ENCODE measurements at regions not wholly inside any gene's neighbourhood (a gene's known extent, or its start where the extent isn't known, plus 50 kb on each side); places are given as distances from the start of the nearest gene placed in this dataset.
"Not testable (repeated sequence)": the region's sequence is repeated elsewhere in the genome, so short reads cannot be mapped to it uniquely, and the experiment has no call there.

DNA sequence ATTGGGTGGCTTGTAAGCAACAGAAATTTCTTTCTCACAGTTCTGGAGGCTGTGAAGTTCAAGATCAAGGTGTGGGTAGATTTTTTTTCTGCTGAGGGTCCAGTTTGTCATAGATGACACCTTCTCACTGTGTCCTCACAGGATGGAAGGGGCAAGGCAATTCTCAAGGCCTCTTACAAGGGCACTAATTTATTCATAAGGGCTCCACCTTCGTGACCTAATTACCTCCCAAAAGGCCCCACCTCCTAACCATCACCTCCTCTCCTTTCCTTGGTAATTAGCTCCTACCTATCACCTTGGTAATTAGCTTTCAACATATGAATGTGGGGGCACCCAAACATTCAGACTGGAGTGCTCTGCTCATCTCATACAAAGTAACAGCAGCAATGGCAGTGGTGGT, 92.3 kb upstream of the CD44 start:
- no peak for DNase-seq

DNA sequence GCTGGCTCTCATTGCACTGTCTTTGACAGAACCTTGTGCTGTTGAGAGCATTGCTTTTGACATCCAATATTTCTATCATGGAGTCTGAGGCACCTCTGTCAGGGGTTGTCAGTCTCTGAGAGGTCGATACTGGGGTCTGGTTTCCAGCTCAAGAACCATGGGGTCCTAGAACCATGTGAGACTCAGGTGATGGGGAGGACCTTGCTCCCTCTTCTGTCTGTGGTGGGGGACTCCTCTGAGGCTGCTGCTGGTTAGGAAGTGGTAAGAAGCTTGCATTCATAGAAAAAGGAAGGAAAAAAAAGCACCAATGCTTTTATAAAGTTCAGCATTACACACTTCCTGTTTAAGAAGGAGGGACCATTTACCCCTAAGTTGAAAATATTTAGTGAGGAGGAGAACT, 91.8 kb upstream of the CD44 start:
- no peak for DNase-seq

DNA sequence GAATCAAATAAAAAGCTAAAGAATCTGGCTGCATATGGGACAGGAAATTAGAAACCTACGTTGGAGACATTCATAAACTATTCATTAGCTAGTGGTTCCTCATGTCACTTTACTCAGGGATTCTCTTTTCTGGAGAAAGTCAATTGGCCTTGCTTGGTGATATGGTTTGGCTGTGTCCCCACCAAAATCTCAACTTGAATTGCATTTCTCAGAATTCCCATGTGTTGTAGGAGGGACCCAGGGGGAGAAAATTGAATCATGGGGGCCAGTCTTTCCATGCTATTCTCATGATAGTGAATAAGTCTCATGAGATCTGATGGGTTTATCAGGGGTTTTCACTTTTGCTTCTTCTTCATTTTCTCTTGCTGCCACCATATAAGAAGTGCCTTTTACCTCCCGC, 91.2 kb upstream of the CD44 start:
- DNase-seq: no peak

DNA sequence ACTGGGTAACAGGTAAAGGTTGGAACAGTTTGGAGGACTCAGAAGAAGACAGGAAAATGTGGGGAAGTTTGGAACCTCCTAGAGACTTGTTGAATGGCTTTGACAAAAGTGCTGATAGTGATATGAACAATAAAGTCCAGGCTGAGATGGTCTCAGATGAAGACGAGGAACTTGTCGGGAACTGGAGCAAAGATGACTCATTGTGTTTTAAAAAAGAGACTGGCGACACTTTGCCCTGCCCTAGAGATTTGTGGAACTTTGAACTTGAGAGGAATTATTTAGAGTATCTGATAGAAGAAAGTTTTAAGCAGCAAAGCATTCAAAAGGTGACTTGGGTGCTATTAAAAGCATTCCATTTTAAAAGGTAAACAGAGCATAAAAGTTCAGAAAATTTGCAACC, 90.6 kb upstream of the CD44 start:
- DNase-seq: not testable (repeated sequence)

DNA sequence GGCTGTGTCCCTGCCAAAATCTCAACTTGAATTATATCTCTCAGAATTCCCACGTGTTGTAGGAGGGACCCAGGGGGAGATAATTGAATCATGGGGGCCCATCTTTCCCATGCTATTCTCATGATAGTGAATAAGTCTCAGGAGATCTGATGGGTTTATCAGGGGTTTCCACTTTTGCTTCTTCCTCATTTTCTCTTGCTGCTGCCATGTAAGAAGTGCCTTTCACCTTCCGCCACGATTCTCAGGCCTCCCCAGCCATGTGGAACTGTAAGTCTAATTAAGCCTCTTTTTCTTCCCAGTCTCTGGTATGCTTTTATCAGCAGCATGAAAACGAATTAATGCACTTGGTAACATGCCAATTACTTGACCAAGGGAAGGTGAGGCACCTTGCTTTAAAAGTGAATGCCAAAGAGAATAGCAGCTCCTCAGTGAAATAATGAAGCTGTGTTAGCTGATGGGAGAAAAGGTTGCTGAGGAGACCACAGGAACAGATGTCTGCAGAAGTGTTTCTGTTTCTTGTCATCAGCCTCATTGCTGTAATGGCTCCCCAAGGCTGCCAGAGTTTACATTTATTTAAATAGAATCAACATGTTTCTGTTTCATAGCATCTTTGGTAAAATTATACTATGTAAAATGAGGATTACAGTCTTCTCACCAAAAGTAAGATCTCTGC, 89.0 kb upstream of the CD44 start:
- no peak for DNase-seq

DNA sequence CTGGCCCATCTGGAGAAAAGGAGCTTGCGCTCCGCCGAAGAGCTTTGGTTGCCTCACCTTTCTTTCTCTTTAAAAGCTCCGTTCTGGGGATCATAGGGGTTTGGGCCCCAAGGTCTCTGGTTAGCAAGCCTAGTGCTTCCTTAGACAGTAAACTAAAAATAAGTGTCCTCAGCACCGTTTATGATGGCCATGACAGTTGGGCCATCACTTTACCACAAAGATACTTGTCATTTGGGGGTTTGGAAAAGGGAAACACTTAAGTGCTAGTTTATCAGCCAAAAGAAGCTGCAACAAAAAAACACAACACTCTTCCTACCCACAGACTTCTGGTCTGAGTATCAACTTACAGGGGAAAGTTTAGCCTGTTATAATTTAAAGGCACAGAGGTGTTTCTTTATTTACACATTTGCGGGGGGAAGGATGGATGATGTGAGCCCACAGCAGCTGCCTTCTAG, 88.4 kb upstream of the CD44 start:
- DNase-seq: no peak

DNA sequence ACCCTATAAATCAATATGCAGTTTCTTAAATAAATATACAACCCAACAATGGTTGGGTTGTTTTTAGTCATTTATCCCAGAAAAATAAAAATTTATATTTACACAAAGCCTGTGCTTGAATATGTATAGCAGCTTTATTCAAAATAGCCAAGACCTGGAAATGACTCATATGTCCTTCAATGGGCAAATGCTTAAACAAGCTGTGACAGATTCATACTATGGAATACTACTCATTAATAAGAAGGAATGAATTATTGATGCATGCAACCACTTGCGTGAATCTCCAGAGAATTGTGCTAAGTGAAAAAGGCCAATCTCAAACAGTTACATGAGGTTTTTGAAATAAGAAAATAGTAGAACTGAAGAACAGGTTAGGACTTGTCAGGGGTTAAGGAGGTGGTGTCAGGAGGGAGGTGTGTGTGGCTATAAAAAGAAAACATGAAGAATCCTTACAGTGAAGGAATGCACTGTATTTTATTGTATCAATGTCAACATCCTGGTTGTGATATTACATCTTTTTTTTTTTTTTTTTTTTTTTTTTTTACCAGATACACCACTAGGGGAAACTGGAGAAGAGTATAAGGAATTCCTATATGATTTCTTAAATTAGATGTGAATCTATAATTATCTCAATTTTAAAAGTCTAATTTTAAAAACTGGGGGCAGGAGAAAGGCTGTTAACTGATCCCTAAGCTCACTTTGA, 82.4 kb upstream of the CD44 start:
- DNase-seq: no peak

DNA sequence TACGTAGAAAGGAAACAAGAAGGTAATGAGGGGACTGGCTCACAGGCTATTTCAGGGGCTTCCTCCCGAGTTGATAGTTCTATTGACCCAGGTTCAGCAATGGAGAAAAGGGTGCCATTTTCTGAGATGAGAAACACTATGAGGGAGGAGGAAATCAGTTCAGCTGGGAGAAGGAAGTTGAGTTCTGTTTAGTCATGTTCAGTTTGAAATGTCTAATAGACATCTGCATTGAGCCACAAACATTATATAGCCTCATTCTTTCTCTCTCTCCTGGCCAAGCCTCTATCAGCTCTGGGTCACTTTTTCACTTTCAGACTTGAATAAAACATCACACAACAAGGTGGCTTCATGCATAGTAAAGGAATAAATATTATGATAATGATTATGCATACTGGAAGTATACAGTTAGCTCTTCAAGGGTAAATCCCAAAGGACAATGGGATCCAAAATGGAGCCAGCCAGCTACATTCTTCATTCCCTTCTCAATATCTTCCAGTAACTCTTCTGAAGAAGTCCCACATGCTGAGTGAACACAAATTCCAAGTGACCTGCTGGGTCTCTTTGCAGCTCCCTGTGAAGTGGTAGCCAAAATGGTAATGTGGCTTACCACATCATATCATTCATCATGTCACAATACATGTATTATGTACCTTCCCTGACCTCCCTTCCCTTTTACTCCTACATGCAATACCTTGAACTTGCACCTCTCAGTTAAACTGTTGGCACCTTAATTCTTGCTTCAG, 80.9 kb upstream of the CD44 start:
- DNase-seq: no peak

DNA sequence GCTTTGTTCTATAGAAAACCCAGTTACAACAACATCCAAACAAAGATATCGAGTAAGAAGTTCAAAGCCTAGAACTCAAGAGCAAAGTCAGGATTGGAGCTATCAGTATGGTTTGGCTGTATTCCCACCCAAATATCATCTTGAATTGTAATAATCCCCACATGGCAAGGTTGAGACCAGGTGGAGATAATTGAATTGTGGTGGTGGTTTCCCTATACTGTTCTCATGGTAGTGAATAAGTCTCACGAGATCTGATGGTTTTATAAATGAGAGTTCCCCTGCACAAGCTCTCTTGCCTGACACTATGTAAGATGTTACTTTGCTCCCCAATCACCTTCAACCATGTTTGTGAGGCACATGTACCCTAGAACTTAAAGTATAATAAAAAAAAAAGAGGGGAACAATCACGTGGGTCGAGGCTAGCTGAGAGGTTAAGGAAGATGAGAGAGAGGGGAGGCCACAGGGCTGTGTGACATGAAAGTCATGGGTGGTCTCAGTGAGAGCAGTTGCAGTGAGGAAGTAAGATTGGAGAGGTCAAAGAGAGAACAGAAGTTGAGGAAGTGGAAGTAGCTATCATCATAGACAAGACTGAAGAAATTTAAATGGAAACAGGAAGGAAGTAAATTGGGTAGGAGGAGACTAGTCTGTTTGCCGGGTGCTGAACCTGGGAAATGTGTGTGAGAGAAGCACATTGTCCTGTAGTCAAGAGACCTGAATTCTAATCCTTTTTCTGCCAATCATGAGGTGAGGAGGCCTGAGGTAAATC, 80.1 kb upstream of the CD44 start:
- no peak for DNase-seq

DNA sequence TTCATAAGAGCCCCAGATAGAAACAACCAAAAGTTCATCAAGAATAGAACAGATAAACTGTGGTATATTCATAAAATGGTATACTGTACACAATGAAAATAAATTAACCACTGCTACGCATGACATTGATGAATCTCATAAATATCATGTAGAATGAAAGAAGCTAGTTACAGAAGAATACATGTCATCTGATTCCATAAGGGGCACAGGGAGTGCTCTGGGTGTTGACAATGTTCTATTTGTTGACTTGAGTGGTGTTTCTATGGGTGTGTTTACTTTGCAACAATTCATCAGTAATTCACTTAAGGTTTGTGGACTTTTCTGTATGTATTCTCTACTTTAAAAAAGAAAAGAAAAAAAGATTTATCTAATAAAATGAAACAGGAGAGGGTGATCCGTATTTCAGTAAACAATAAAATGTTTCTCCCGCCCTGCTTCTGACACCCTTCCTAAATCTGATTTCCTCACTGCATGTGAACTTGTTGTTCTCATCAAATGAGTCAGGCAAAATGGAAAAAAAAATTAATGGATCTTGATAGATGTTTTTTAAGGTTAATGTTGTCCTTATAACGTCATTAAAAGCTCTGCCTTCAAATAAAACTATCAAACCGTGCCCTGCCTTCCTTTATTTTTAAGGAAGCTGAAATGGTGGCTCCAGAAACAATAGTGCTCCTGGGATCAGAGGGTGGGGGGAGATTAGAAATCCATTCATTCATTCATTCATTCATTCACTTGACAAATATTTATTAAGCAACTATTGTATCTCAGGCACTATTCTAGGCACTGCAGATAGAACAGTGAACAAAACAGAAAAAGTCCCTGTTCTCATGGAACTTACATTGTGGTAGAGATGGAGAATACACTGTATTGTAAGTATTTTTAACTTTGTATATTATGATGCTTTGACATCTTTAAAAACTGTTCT, 77.2 kb upstream of the CD44 start:
- no peak for DNase-seq

DNA sequence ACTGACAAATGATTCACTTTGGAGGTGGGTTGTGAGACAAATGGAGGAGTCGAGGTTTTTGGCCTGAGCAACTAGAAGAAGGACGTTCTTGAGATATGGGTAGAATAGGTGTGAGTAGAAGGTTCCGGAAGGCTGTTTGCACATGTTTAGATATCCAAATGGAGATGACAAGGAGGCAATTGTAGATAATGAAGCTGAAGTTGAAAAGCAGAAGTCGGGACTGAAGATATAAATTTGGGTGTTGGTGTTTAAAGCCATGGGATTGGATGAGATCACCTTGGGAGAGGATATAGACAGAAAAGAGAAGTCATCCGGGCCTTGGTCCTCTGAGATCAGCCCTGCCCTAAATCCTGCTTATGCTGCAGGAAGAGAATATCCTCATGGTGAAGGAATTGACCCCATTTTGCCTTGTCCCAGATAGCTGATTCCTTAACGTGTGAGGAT, 75.5 kb upstream of the CD44 start:
- DNase-seq: no peak

DNA sequence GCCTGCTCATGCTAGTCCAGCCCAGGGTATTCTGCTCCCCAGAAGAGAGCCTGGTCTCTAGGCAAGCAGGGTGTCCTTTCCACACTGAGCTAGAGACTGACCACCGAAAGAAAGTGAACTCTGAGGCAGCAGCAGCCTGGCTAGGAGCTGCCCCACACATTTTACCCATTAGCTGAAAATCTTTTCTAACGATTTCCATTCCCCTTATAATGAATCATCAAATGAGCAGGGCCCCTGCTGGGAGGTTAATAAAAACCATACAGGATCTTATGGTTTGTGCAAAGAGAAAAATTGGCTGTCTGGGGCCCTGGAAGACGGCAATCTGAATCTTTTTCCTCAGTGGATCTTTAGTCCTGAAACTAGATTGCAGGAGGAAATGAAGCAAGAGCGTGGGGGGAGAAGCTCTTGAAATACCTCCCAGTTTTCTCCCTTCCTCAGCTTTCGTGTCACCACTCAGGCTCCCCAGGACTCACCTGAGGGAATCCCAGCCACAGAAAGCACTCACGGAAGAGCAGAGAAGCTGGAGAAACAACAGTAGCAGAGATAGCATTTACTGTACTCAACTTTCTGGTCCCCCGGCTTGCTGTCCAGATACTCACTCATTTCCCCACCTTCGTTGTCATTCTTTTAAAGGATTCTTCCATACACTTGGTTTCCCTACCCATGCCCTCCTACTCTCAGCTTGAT, 74.7 kb upstream of the CD44 start:
- DNase-seq: no peak

DNA sequence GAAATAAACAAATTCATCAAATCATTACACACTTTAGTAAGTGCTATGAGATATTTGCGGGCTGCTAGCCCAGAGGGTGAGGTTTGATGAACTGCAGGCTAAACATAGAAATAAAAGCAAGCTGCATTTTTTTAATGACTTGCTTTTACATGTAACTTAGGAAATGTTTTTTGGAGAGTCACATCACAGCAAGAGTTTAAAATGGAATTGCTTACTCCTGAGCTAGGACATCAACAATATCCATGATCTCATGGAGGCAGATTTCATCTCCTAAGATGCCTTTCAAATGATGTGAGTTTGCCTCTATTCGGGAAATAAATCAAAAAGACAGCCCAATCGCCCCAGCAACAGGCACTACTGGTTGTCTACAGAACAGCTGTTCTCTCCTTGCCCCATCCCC, 73.4 kb upstream of the CD44 start:
- DNase-seq: no peak

DNA sequence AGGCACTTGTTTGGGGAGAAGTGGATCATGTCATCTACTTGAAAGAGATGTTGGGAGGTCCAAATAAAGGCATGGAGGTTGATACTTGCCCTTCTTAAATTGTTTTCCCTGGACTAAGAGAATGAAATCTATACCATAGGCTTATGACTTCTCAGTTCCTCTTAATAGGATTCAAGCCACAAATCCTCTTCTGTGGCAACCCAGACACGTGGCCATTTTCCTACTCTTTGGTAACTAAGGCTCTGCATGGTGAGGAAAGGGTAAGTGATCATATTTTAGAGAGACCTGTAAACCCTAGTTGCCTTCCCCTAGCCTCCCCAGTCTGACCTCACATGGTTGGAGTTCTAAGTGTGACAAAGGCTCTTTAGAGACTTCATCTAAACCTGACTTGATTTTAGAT, 72.9 kb upstream of the CD44 start:
- no peak for DNase-seq

DNA sequence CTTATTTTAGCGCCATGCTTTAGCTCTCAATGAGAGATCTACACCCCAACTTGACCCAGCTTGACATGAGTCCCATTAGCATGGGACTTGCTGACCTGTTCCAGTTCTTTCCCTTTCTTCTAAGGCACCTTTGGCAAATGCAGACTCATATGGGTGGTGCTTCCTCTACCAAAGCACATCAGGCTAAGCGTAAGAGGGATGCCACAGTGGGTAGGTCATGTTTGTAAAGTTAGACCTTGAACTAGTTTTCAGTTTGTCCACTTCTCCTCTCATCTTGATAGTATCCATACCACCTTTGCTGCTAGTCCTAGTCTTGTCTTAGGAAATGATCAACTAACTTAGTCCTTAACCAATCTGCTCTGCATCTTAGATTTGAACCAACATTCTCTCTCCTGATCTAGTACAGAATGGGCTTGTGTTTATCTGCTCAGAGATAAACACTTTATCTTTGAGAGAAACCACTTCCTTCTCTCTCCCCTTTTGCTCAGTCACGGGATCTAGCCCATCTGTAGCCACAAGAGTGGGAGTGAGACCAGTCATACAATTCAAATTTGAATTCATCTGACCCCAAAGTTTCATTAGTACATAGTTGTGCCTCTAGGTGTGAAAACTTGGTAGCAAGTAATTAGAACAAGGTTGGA, 72.1 kb upstream of the CD44 start:
- DNase-seq: no peak

DNA sequence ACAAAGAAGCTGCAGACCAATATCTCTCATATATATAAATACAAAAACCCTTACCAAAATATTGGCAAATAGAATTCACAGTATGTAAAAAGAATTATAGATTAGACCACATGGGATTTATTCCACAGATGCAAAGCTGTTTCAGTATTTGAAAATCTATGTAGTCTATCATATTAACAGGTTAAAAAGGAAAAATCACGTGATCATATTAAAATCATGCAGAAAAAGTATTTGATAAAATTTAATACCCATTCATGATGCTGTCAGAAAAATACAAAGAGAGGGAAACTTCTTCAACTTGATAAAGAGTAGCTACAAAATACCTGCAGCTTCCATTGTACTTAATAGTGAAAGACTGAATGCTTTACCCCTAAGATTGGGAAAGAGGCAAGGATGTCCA, 67.2 kb upstream of the CD44 start:
- no peak for DNase-seq

DNA sequence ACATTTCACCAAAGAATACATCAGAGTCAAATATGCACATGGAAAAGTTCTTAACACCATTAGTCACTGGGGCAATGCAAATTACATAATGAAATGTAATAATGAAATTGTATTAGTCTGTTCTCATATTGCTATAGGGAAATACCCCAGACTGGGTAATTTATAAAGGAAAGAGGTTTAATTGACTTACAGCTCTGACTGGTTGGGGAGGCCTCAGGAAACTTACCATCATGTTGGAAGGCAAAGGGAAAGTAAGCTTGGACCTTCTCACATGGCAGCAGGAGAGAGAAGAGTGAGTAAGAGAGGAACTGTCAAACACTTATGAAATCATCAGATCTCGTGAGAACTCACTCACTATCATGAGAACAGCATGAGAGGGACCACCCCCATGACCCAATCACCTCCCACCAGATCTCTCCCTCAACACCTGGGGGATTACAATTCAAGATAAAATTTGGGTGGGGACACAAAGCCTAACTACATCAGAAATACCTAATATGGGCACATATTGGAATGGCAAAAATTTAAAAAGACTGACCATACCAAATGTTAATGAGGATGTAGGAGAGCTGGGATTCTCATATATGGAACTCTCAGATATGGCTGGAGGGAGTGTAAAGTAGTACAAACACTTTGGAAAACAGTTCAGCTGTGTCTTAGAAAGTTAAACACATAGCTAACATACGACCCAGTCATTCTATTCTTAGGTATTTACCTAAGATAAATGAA, 65.1 kb upstream of the CD44 start:
- no peak for DNase-seq

DNA sequence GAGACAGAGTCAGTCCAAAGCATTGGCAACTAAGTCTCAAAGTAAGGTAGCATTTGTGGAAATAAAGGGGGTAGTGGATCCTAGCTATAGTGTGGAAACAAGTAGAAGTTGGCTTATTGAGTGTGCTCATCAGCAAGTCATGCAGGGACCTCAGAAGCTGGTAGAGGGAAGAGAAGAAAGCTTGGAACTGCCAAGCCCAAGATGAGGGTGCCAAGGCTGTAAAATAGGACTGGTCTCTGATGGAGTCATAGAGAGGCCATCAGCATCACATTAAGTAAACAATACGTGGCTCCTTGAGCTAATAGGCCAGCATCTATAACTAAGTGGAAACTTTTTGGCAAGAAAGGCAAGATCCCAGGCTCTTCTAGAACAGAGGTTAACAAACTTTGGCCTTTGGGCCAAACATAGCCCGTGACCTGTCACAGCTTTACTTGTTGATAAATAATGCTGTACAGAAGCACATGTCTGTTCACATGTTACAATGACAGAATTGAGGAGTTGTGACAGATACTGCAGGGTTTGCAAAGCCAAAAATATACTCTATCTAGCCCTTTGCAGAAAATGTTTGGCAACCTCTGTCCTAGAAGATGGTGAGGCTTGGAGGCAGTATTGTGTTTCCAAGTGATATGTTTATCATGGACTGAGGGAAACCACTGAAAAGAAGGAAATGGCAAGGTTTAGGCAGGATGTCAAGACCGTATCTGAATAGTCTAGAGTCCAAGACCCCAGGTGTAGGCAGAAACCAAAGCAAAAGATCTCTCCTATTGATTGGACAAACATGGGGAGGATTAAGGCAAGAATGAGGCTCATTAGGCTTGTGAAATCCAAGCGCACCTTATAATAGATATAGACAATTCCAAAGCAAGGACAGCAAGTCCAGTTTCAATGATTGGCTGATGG, 62.5 kb upstream of the CD44 start:
- DNase-seq: no peak
